ENCODE measurements at regions not wholly inside any gene's neighbourhood (a gene's known extent, or its start where the extent isn't known, plus 50 kb on each side); places are given as distances from the start of the nearest gene placed in this dataset.

GRCh38 chr1:113243529-113243928 lies 146.8 kb upstream of the MAGI3 start (continued):
- no peak for TF ChIP-seq PRDM15 (CRISPR knock-in tag; IDR thresholded peaks at IDR 0.05)
- TF ChIP-seq ZNF671 (CRISPR knock-in tag; IDR thresholded peaks at IDR 0.05), result no peak
- no peak for TF ChIP-seq OVOL2 (CRISPR knock-in tag; IDR thresholded peaks at IDR 0.05; ENCODE audit: borderline replicate concordance)
- no peak for TF ChIP-seq HMGA2 (CRISPR knock-in tag; IDR thresholded peaks at IDR 0.05)
- no peak for TF ChIP-seq ZNF532 (CRISPR knock-in tag; IDR thresholded peaks at IDR 0.05; ENCODE audit: borderline replicate concordance)
- no peak for TF ChIP-seq ZNF512 (CRISPR knock-in tag; IDR thresholded peaks at IDR 0.05; ENCODE audit: borderline replicate concordance)
- no peak for TF ChIP-seq ZNF317 (CRISPR knock-in tag; IDR thresholded peaks at IDR 0.05; ENCODE audit: borderline replicate concordance, low read depth)
- no peak for TF ChIP-seq FOXK1 (CRISPR knock-in tag; IDR thresholded peaks at IDR 0.05)
- no peak for TF ChIP-seq NR3C1 (CRISPR knock-in tag; conservative IDR thresholded peaks at IDR 0.05; ENCODE audit: low read depth)

- peaks cover 12% of the 10 kb centered on the region for H3K4me1 Mint-ChIP-seq
- no peak for DNase-seq (ENCODE audit: low spot score)
- ChIA-PET POLR2A (no interaction called here), CTCF (interaction anchor here (1.5 kb wide), 1 partner anchor 25 kb away, joined by 4 read pairs; no protein-coding TSS in a partner anchor)
- H3K27me3 Mint-ChIP-seq (ENCODE audit: low read depth), result no peaks in the 10 kb centered on the region
- no peaks in the 10 kb centered on the region for H3K9me3 Mint-ChIP-seq
- ATAC-seq, result 0 out of 2 replicates have a peak, but pooled peaks have one; percentile 22
- no peaks in the 10 kb centered on the region for H3K36me3 Mint-ChIP-seq
- H3K27ac Mint-ChIP-seq, result no peak overlapping the region
- H3K4me3 Mint-ChIP-seq, result no peak overlapping the region
- TF ChIP-seq NR3C1 (CRISPR knock-in tag; conservative IDR thresholded peaks at IDR 0.05; ENCODE audit: low read depth) (no peak), IRF1 (CRISPR knock-in tag; IDR thresholded peaks at IDR 0.05) (no peak), PRDM15 (CRISPR knock-in tag; IDR thresholded peaks at IDR 0.05) (no peak), ZNF281 (CRISPR knock-in tag; IDR thresholded peaks at IDR 0.05) (no peak), IRF2 (CRISPR knock-in tag; IDR thresholded peaks at IDR 0.05; ENCODE audit: borderline replicate concordance, low read depth) (no peak), USF2 (CRISPR knock-in tag; IDR thresholded peaks at IDR 0.05) (no peak), ATF1 (CRISPR knock-in tag; IDR thresholded peaks at IDR 0.05) (no peak)
Measured at GRCh38 chr1:113244112-113244820, 146.0 kb upstream of the MAGI3 start.

All from WTC11 (cell line).